ENCODE measurements at regions not wholly inside any gene's neighbourhood (a gene's known extent, or its start where the extent isn't known, plus 50 kb on each side); places are given as distances from the start of the nearest gene placed in this dataset.

DNA sequence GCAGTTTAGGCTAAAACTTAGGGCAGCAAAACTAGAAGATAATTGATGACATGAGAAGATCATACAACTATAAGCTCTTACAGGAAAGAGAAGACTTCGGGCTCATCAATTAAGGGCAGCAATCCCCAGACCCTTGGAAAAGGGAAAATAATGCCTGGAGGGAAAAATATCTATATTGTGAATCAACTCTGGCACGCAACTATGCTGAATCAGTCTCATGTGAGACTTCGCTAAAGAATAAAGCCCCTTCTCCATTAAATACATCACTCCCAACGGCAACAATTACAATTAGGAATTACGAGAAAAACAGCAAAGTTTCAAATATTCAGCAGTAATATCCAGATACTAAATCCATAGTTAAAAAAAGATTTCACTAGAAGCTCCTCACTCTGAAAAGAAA is 2016.8 kb upstream of the IGFBP7 start:
- TF ChIP-seq, protein P1, sequence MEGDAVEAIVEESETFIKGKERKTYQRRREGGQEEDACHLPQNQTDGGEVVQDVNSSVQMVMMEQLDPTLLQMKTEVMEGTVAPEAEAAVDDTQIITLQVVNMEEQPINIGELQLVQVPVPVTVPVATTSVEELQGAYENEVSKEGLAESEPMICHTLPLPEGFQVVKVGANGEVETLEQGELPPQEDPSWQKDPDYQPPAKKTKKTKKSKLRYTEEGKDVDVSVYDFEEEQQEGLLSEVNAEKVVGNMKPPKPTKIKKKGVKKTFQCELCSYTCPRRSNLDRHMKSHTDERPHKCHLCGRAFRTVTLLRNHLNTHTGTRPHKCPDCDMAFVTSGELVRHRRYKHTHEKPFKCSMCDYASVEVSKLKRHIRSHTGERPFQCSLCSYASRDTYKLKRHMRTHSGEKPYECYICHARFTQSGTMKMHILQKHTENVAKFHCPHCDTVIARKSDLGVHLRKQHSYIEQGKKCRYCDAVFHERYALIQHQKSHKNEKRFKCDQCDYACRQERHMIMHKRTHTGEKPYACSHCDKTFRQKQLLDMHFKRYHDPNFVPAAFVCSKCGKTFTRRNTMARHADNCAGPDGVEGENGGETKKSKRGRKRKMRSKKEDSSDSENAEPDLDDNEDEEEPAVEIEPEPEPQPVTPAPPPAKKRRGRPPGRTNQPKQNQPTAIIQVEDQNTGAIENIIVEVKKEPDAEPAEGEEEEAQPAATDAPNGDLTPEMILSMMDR (conservative IDR thresholded peaks at IDR 0.05; ENCODE audit: low read length), result no peak
- TF ChIP-seq EZH2phosphoT487 (IDR thresholded peaks at IDR 0.05; ENCODE audit: borderline replicate concordance), result no peak
